ENCODE measurements at regions not wholly inside any gene's neighbourhood (a gene's known extent, or its start where the extent isn't known, plus 50 kb on each side); places are given as distances from the start of the nearest gene placed in this dataset.
"Not testable (repeated sequence)": the region's sequence is repeated elsewhere in the genome, so short reads cannot be mapped to it uniquely, and the experiment has no call there.

DNA sequence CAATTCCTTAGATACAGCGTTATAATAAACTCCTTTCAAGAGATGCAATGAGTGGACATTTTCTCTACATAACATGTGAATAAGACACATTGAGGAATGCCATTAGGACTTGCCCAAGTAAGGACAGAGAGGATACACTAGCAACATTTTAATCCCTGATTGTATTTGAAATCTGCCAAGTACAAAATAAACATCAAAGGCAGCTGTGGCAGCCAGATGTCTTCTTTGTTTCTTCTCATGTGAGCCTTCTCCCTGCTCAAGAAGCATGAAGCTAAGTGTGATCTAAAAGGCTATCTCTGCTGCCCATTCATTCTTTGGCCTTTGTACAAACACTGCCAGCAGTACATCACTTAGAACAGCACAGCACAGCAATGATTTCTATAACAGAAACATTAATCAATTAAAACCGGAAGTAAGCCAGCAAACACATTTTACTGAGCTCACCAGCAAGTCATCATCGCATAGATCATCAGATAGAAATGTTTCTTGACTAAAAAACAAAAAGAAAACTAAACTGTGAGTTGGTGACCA, 364.0 kb downstream of the CNTN6 start:
- DNase-seq = peak; percentile 26

DNA sequence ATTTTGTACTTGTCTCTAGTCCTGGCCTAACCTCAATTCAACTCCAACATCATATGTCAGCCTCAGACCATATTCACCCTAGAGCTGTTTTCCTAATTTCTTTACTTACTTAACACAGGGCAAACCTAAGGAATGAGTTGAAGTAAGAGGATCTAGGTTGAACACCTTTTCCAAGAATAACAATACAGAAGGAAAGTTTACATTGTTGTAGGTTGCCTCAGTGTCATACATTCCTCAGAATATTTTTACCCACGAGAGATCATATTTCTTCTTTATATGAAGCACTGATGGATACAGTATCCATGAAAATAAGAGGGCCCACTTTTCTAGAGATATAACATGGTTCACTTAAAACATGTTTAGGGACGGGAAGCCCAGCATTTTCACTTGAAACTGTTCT, 369.5 kb downstream of the CNTN6 start:
- no peak for DNase-seq

DNA sequence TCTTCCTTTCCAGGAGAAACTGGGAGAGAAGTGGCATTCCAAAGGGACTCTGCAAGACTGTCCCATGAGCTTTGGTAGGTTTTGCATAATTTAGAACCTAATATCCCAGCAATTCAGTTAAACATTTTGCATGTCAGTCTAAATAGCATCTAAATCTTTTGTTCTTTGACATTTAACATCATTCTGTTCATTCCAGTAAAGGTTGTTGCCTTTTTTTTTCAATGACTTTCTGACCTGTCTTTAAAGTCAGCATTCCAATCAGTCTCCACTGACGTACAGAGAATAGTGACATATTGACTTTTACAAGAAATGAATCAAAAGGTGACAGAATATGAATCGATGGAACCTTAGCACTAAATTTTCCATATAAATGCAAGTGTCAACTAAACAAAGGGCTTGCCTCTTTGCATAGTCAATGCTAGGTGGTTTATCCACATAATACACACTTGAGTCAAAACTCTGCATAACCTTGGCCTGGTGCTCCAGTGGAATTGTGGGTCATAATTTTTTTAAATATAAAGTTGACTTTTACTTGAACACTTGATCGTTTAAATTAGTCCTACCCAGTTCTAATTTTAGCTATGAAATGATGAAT, 370.1 kb downstream of the CNTN6 start:
- no peak for DNase-seq

DNA sequence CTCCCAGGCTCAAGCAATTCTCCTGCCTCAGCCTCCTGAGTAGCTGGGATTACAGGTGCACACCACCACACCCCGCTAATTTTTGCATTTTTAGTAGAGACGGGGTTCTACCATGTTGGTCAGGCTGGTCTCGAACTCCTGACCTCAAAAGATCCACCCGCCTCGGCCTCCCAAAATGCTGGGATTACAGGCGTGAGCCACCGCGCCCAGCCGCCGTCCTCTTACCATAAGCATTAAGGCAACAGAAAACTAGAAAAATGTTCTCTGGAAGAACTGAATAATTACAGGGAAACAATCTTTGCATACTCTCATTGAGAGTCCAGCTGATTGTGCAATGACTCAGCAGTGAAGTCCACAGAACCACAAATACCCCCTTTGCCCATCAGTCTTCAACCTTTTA, 372.3 kb downstream of the CNTN6 start:
- DNase-seq = not testable (repeated sequence)

DNA sequence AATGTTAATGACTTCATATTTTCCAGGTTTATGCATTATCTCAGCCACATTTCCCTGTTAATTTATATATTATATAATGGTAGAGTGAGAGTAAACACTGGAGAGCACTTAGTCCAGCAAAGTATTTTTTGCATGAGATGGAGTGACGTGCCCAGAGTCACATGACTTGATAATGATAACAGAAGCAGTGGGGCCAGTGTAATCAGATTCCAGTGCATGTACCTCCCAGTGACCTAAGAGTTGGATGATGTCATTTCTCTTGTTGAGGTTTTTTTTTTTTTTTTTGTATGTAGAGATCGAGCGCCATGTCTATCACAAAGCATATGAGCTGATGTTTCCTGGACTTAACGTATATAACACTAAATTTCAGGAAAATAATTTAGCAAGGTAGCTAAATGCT, 375.3 kb downstream of the CNTN6 start:
- no peak for DNase-seq

DNA sequence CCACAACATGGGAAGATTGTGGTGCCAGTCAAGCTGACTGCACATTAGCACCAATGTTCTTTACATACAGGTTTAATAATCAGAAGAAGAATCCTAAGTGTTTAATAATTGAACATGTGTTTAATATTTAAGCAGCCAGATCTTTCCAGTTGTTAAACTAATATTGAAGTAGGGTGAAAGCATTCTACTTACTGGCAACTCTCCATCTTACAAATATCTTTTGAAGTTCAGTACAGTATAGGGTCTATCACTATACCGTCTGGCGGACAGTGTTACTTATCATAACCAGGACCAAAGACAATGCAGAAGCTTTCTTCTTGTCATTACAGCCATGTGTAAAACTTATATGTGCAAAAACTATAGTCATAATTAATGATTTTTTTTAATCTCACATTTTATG, 376.4 kb downstream of the CNTN6 start:
- DNase-seq = no peak

DNA sequence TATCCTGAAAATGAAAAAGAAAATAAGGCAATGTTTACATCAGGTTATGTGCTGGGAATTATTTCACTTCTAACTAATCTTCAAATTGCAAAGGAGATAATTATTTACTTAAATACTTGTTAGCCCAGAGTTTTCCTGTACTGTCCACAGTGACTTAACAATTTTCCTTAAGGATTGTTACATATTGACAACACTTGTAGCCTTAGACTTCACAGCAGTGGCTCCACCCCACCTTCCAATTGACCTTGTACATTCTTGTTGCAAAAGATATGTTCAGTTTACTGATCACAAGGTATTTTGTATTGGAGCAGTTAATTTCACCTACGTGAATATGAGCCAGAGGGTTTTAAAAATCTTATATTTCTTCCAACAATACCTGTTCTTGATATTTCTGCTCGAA, 376.9 kb downstream of the CNTN6 start:
- DNase-seq = no peak

DNA sequence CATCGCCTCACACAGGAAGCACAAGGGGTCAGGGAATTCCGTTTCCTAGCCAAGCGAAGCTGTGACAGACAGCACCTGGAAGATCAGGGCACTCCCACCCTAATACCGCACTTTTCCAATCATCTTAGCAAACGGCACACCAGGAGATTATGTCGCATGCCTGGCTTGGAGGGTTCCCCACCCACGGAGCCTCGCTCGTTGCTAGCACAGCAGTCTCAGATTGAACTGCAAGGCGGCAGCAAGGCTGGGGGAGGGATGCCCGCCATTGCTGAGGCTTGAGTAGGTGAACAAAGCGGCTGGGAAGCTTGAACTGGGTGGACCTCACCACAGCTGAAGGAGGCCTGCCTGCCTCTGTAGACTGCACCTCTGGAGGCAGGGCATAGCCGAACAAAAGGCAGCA, 384.8 kb downstream of the CNTN6 start:
- DNase-seq = no peak

DNA sequence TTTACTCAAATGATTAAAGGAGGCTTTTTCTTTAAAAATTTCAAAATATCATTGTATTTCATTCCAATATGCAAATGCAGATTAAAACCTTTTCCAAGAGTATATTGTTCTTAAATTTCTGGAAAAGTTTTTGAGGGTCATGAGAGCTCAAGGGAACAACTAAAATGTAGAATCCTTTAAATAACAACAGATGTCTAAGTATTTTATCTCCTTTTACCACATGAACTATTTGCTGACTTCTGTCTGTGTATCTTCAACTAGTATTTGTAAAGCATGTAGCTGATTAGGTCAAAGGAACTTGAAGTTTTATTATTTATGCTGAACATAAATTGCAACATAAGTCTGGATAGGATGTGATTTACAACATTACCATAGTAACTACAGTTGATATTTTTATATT, 402.6 kb downstream of the CNTN6 start:
- no peak for DNase-seq

DNA sequence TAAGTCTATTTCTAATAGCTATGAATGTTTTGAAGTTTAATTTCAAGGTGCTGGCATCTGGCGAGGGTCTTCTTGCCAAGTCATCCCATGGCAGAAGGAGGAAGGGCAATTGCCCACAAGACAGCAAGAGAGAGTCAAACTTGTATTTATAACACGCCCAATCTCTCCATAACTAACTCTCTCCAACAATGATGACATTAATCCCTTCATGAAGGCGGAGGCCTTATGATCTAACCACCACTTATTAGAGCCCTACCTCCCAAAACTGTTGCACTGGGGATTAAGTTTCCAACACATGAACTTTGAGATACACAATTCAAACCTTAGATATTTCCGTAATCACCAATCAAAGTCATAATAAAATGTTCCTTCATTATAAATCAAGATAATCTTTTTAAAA, 406.9 kb downstream of the CNTN6 start:
- no peak for DNase-seq

DNA sequence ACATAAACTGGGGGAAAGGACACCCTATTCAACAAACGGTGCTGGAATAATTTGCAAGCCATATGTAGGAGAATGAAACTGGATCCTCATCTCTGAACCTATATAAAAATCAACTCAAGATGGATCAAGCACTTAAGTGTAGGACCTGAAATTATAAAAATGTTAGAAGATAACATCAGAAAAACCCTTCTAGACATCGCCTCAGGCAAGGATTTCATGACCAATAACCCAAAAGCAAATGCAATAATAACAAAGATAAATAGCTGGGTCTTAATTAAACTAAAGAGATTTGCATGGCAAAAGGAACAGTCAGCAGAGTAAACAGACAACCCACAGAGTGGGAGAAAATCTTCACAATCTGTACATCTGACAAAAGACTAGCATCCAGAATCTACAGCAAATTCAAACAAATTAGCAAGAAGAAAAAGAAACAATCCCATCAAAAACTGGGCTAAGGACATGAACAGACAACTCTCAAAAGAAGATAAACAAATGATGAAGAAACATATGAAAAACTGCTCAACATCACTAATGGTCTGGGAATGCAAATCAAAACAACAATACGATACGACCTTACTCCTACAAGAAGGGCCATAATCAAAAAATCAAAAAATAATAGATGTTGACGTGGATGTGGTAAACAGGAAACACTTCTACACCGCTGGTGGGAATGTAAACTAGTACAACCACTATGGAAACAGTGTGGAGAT, 408.7 kb downstream of the CNTN6 start:
- DNase-seq = no peak

DNA sequence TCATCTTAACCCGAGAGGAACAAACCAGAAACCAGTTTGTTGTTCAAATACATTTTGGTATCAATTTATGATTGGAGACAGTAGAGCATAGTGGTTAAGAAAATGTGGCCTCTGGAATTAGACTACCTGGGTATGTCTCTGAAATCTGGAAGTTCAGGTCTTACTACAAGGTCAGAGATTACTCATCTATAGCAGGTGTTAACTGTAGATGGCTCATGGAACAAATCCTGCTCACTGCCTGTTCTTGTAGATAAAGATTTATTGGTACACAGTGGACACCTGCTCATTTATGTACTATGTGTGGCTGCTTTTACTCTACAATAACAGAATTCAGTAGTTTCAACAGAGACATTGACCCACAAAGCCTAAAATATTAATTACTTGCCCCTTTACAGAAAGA, 413.3 kb downstream of the CNTN6 start:
- no peak for DNase-seq

DNA sequence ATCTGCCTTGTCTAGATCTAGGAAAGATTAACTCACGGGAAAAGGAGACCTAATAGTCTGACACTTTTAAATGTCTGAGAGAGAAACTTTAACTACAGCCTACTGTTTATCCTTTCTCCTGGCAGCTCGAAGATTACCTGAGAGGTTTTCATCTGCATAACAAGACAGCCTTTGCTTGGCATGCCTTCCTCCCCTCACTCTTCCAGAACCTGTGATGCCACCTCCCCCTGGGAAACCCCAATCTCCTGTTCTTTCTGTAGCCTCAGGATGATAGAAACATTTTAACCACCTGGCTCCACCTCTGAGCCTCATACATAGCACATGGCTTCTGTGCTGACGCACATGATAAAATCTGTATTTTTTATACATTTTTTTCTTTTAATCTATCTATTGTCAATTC, 420.8 kb downstream of the CNTN6 start:
- no peak for DNase-seq

DNA sequence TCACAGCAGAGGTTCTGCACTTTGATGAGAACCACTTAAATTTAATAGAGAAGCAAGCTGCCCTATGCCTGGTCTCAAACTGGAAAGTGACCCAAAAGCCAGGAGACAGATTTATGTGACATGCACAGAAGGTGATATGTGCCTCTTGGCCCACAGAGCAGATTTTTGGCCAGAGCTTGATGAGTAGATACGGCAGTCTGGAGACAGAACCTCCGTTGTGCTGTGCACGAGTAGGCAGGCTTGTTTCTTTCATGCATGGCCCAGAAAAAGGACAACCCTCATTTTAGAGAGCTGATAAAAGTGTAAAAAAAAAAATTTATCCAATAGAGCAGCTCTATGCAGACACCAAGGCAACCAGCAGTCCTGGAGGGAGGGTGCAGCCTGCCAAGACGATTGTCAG, 423.1 kb downstream of the CNTN6 start:
- no peak for DNase-seq

DNA sequence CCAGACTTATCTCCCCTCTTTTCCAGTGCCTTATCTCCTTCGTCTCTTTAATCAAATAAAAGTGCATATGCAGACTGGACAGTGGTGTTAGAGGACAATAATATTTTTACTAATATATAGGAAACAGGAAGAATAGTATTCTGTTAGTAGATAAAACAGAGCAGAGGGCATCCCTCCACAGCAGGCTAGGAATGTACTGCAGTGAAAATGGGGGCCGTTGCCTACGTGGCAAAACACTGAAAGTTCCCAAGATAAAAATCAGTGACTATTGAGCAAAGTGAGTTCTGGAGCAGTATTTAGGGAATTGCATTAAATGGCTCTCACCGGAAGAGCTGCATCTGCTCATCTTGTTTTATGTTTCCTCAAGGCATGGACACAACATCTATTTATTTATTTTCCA, 435.0 kb downstream of the CNTN6 start:
- DNase-seq = no peak

DNA sequence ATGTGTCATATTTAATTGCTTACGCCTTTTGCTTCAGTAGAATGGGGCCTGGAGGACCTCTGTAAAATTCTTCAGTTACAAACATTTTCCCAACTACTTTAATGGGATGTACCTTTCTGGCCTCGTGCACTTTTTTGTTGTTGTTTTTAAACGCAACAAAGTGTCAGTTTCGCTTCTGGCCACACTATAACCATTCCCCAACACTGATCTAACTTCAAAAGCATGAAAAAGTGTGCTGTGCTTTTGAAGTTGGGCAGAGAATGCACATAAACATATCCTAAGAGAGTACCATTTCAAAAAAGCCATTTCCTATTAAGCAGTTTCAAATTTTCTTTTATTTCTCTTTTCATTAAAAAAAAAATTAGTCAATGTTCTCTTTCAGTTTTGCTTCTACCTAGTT, 435.8 kb downstream of the CNTN6 start:
- DNase-seq = no peak

DNA sequence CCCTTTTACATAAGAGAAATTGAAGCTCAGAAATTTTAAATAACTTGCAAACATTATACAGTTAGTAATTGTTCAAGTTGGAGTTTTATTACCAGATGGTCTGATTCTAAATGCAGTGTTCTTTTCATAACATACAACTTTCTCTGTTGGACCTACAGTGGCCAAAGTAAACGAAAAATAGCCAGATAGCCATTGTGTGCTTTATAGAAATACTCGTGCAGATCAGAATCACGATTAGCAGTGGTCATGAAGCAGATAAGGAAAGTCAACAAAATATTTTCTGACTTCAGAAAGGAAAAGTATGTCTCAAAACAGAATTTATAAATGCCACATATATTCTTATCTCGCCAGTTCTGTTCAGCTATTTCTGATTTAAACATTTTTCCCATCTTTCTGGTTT, 436.9 kb downstream of the CNTN6 start:
- no peak for DNase-seq

DNA sequence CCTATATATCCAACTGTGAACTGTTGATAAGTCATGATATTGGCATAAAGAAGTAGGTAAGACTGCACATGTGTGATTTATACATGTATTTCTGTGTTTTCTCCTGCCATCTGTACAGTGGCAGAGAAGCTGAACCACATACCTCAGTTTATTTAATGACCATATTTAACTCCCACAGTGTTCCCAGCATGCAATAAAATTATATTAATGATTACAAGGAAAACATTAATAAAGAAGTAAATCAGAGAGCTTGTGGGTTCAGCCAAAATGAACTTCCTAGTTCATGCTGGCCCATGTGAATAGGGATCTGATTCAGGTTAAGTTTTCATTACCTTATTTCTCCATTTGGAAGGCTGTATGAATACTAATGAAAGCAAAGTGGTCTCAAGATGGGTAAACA, 439.2 kb downstream of the CNTN6 start:
- no peak for DNase-seq

DNA sequence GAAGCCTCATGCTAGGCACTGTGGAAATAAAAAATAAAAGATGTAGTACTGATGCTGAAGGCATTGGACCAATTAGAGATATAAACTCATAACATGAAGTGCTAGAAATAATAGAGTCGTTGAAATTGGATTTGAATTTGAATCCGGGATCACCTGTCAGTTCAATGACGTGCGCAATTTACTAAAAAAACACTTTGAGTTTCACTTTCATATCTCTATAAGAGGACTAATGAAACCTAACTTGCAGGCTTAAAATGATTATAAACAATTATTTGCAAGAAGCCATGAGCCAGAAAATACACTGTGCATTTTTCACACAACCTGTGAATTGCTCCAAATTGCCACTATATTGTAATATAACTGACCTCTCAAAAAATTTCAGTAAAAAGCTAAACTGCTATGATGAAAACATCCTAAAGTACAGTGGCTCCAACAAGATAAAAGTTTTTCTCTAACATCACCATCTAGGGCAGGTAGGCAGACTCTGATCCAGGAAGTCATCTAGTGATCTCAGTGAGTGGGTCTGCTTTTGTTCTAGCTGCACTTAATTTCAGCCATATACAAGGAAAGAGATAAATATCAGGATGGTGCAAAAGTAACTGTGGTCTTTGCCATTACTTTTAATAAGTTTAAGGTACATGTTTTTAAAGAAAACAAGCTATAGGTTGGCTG, 440.2 kb downstream of the CNTN6 start:
- DNase-seq = no peak

DNA sequence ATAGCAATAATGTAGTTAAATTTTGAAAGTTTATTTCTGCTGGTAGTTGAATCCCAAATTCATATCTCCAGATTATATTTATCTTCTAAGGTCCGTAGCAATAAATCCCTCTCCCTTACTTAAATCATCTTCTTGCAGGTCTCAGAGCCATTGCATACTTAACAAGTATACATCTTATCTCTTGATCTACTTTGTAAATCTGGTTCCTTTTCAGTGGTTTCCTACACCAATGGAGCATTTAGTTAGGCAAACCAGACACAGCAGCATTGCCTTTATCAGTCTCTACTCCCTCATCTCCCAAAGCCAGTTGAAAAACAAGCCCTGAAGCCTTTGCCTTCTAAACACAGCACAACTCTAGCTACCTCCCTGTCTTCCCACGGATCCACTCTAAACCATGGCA, 440.9 kb downstream of the CNTN6 start:
- no peak for DNase-seq

DNA sequence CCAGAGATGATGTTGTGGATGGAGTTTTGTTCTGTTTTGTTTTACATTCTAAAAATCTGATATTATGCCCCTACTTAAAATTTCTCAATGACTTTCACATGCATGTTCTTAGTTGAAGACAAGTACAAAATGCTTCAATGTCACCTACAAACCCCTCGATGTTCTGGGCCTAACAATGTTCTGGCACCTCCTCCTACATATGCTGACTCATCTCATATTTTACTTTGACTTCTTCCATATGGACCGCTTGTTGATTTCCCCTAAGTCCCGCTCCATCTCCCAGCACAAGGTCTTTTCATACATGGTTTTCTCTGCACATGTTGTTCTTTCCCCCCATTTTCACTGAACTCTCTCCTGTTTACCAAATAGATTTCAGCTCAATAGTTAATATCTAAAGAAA, 441.4 kb downstream of the CNTN6 start:
- no peak for DNase-seq

DNA sequence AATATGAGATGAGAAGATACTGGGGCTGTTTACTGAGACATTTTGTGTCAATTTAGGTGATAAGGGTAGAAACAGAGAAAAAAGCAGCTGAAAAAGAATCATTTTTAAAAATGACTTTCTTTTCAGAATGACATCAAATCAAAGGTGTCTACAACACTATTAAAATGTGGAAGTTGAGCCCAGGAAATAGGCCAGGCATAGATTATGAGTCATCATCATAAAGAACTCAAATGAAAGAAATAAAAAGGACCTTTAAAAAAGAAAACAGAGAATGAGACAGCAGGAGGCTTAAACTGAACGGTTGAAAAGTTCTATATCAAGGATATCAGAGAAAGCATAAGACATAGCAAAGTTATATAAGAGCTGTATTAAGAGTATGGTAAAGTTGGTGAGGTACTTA, 442.5 kb downstream of the CNTN6 start:
- DNase-seq = no peak

DNA sequence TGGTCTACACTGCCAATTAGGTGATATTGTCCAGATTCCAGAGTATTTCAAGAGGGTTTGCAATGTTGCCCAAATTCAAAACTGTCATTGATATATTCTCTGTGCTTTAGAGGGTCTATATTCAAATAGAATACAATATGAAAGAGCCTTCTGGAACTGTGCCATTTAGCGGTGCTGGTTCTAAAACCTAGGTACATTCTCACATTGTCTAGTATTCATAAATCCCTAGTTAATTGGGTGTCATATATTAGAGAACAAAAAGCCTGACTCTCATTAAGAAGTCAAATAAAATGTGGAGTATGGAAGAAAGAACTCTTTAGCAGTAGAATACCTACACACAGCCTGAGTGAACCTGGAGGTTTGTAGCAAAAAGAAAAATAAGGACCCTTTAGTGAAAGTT, 447.9 kb downstream of the CNTN6 start:
- DNase-seq = no peak

DNA sequence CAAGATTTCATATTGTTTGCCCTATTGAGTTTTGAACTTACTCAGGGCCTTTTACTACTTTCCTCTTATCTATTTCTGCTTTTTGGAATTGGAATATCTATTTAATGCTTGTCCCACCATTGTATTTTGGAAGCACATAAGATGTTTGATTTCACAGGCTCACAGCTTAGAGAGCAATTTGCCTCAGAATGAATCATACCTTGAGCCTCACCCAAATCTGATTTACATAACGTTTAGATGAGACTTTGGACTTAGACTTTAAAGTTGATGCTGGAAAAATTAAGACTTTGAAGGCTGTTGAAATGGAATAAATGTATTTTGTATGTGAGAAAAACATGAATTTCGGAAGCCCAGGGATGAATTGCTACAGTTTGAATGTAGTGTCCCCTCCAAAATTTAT, 458.9 kb downstream of the CNTN6 start:
- no peak for DNase-seq

DNA sequence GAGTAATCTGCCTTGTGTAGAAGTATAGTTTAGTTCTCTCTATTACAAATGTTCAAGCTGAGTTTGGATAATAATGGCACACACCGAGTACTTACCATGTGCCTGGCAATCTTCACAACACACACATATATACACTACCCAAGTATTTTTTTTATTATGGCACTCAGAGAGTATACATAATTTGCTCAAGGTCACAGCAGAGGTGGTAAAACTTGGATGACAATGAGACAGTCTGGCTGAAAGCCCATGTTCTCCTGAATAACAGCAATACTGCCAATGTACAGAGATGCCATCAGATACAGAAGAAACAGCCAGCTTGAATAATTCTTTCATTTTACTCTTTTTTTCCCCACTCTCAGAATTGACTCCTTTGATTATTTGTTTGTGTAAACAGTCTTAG, 460.0 kb downstream of the CNTN6 start:
- no peak for DNase-seq
